Mammary epithelial cell (primary cell): ENCODE measurements at regions not wholly inside any gene's neighbourhood (a gene's known extent, or its start where the extent isn't known, plus 50 kb on each side); places are given as distances from the start of the nearest gene placed in this dataset.

Experiments
- EZH2 ChIP-seq: IDR thresholded peaks from 2 replicates; pipeline ENCODE4 v1.6.1; 2012; ENCODE audit warnings: low read length, inconsistent platforms, borderline replicate concordance
- TF ChIP-seq, protein P1 (sequence below), 2 donors: IDR thresholded peaks in 1 of 2; conservative IDR thresholded peaks in 1 of 2; 2 replicates each; pipeline ENCODE4 v1.5.1; 2011 to 2012; ENCODE audit warnings: inconsistent platforms in 2 of 2, low read length in 2 of 2, mild to moderate bottlenecking in 2 of 2, control low read depth in 1 of 2, low read depth in 1 of 2; ENCODE audit not compliant: insufficient read depth in 1 of 2; ENCODE audit errors: extremely low read depth in 1 of 2

DNA sequence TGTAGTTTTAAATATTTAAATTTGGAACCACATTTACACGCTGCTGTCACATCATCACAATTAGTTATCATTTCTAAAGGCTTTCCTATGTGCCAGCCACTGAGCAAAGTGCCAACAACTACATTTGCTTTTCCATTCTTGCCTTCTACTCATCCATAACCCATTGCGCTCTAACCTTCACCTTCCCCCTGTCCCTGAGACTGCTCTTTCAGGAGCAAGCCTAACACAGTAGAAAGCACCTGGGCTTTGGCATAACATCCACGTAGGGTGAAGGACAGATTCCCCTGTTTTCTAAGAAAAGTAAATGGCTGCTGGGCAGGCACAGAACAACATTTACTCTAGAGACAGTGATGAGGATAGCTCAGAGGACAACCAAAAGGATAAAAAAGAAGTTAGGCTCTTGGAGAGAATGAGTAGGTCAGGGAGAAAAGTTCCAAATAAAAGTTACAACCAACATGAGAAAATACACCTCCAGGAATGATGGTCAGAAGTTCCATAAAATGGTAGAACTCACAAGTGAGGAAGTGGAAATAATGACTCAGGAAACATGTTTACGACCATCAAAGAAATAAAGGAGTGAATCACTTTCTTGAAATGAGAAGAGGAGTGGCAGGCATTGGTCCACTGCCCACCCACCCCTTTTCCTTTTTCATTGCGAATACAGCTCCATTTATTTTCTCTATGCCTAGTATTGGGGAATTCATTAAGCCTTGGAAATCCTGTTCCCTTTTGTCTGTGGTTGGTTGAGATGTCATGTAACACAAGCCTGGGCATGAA is 77.2 kb downstream of the PFDN4 start:
- TF ChIP-seq, protein P1, sequence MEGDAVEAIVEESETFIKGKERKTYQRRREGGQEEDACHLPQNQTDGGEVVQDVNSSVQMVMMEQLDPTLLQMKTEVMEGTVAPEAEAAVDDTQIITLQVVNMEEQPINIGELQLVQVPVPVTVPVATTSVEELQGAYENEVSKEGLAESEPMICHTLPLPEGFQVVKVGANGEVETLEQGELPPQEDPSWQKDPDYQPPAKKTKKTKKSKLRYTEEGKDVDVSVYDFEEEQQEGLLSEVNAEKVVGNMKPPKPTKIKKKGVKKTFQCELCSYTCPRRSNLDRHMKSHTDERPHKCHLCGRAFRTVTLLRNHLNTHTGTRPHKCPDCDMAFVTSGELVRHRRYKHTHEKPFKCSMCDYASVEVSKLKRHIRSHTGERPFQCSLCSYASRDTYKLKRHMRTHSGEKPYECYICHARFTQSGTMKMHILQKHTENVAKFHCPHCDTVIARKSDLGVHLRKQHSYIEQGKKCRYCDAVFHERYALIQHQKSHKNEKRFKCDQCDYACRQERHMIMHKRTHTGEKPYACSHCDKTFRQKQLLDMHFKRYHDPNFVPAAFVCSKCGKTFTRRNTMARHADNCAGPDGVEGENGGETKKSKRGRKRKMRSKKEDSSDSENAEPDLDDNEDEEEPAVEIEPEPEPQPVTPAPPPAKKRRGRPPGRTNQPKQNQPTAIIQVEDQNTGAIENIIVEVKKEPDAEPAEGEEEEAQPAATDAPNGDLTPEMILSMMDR (conservative IDR thresholded peaks at IDR 0.05 in 1 of 2, IDR thresholded peaks at IDR 0.05 in 1 of 2; ENCODE audit: extremely low read depth in 1 of 2, insufficient read depth in 1 of 2, low read depth in 1 of 2, low read length in 2 of 2), result no peak
- no peak for TF ChIP-seq EZH2
